ENCODE measurements at regions not wholly inside any gene's neighbourhood (a gene's known extent, or its start where the extent isn't known, plus 50 kb on each side); places are given as distances from the start of the nearest gene placed in this dataset.
"Not testable (repeated sequence)": the region's sequence is repeated elsewhere in the genome, so short reads cannot be mapped to it uniquely, and the experiment has no call there.

- ATAC-seq (ENCODE audit: low FRiP score in 2 of 2), result no peak
- H3K9me3 ChIP-seq, result no peaks in the 10 kb centered on the region
Observed at GRCh38 chr11:134975866-134976376, 563.9 kb upstream of the B3GAT1 start.

DNA sequence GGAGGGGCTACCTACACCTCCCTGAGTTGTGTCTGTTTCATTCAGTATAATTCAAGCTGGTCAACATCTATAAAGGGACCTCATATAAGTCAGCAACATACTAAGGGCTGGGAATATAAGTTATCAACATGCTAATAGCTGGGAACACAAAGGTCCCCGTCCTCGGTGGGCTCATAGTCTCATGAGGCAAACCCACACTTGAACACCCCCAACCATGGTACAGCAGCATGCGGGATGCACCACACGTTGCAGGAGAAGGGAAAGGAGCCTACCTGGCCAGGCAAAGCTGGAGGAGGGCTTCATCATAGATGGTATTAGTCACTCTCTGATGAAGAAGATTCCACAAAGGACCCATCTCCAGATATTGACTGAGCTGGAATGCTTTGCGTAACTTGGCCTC, 561.8 kb upstream of the B3GAT1 start:
- Histone ChIP-seq H3K27me3 (no peaks in the 10 kb centered on the region), H3K4me3 (no peak overlapping the region), H3K36me3 (no peaks in the 10 kb centered on the region), H3K4me1 (no peaks in the 10 kb centered on the region), H3K27ac (no peak overlapping the region), H3K9me3 (no peaks in the 10 kb centered on the region)
- TF ChIP-seq, protein P1, sequence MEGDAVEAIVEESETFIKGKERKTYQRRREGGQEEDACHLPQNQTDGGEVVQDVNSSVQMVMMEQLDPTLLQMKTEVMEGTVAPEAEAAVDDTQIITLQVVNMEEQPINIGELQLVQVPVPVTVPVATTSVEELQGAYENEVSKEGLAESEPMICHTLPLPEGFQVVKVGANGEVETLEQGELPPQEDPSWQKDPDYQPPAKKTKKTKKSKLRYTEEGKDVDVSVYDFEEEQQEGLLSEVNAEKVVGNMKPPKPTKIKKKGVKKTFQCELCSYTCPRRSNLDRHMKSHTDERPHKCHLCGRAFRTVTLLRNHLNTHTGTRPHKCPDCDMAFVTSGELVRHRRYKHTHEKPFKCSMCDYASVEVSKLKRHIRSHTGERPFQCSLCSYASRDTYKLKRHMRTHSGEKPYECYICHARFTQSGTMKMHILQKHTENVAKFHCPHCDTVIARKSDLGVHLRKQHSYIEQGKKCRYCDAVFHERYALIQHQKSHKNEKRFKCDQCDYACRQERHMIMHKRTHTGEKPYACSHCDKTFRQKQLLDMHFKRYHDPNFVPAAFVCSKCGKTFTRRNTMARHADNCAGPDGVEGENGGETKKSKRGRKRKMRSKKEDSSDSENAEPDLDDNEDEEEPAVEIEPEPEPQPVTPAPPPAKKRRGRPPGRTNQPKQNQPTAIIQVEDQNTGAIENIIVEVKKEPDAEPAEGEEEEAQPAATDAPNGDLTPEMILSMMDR (IDR thresholded peaks at IDR 0.05), result no peak
- TF ChIP-seq POLR2A (IDR thresholded peaks at IDR 0.05) (no peak), POLR2AphosphoS5 (IDR thresholded peaks at IDR 0.05) (no peak), EP300 (IDR thresholded peaks at IDR 0.05) (no peak)
- DNase-seq (no peak), ATAC-seq (ENCODE audit: low FRiP score in 2 of 2) (no peak)
- WGBS, 2 donors, result 83 to 92% methylated on average over 5 of the region's 5 CpGs

More at GRCh38 chr11:134975866-134976376, 563.9 kb upstream of the B3GAT1 start:
- Histone ChIP-seq H3K36me3 (no peaks in the 10 kb centered on the region), H3K27ac (no peak overlapping the region), H3K4me1 (no peaks in the 10 kb centered on the region), H3K4me3 (no peak overlapping the region), H3K27me3 (no peaks in the 10 kb centered on the region)
- no peak for TF ChIP-seq POLR2A (IDR thresholded peaks at IDR 0.05)
- no peak for TF ChIP-seq EP300 (IDR thresholded peaks at IDR 0.05)
- TF ChIP-seq, protein P1 (IDR thresholded peaks at IDR 0.05), result no peak
- TF ChIP-seq POLR2AphosphoS5 (IDR thresholded peaks at IDR 0.05), result no peak
- 78 to 81% methylated on average over 9 of the region's 9 CpGs for WGBS, 2 donors
- no peak for DNase-seq

DNA sequence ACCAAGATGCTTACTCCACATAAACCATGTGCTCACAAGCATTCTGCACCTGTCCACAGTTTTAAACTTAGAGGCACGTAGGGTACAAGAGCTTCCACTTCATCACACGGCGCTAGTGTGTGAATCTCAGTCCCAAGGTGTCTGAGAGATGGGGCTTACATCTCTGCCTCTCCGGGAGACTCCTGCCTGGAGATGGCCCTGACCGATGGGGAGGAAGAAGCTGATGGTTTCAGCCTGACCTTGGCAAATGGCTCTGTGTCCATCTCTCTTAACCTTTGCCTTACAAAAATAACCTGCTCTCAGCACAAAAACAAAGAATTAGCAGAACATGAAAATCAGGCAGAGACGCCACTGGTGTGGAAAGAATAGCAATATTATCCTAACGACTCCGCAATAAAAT, 559.3 kb upstream of the B3GAT1 start:
- ATAC-seq (ENCODE audit: low FRiP score in 2 of 2) (no peak), DNase-seq (no peak)
- no peak for TF ChIP-seq EP300 (IDR thresholded peaks at IDR 0.05)
- TF ChIP-seq POLR2AphosphoS5 (IDR thresholded peaks at IDR 0.05), result no peak
- TF ChIP-seq POLR2A (IDR thresholded peaks at IDR 0.05), result no peak
- TF ChIP-seq, protein P1 (IDR thresholded peaks at IDR 0.05), result no peak
- Histone ChIP-seq H3K9me3 (no peaks in the 10 kb centered on the region), H3K4me3 (no peak overlapping the region), H3K36me3 (no peaks in the 10 kb centered on the region), H3K27ac (no peak overlapping the region), H3K27me3 (no peaks in the 10 kb centered on the region), H3K4me1 (no peaks in the 10 kb centered on the region)
- 85 to 86% methylated on average over 6 to 8 of the region's 8 CpGs for WGBS, 2 donors

DNA sequence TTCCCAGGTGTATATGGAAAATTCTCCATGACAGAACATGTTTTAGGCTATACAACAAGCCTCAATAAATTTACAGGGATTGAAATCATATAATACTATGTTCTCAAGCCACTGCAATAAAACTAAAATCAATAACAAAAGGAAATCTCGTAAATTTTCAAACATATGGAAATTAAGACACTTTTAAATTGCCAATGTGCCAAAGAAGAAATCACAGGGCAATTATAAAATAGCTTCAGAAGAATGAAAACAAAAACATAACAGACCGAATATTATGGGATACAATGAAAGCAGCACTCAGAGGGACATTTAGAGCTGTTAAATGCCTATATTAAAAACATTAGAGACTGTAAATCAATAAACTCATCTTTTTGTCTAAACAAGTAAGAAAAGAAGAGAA, 555.7 kb upstream of the B3GAT1 start:
- Histone ChIP-seq H3K4me1 (no peaks in the 10 kb centered on the region), H3K4me3 (no peak overlapping the region), H3K9me3 (no peaks in the 10 kb centered on the region), H3K36me3 (no peaks in the 10 kb centered on the region), H3K27ac (no peak overlapping the region), H3K27me3 (no peaks in the 10 kb centered on the region)
- DNase-seq, result no peak
- TF ChIP-seq, protein P1 (IDR thresholded peaks at IDR 0.05), result no peak
- TF ChIP-seq EP300 (IDR thresholded peaks at IDR 0.05) (no peak), POLR2A (IDR thresholded peaks at IDR 0.05) (no peak), POLR2AphosphoS5 (IDR thresholded peaks at IDR 0.05) (no peak)
- no peak for ATAC-seq (ENCODE audit: low FRiP score in 2 of 2)
- WGBS, 2 donors, result 68 to 78% methylated on average over 2 of the region's 2 CpGs

GRCh38 chr11:134961386-134961785, 549.3 kb upstream of the B3GAT1 start:
- not testable (repeated sequence) for H3K9me3 ChIP-seq; H3K27ac ChIP-seq; H3K4me1 ChIP-seq; H3K27me3 ChIP-seq; DNase-seq; H3K4me3 ChIP-seq; H3K36me3 ChIP-seq; ATAC-seq (ENCODE audit: low FRiP score in 2 of 2)
- 88 to 93% methylated on average over 24 to 30 of the region's 30 CpGs for WGBS, 2 donors
